Smooth muscle cell (in vitro differentiated cells): ENCODE measurements at regions not wholly inside any gene's neighbourhood (a gene's known extent, or its start where the extent isn't known, plus 50 kb on each side); places are given as distances from the start of the nearest gene placed in this dataset.

Source experiments
- DNase-seq: peaks from one replicate; lab custom pipeline; 2025; ENCODE audit not compliant: unreplicated experiment; lab: John Stamatoyannopoulos, UW
- H2AFZ ChIP-seq: fragments of 200-600 bp; sonication (generic); 2 replicates; pipeline ENCODE4 v1.6.0; 2016; ENCODE audit warnings: antibody characterized with exemption, low read depth, mild to moderate bottlenecking
- H3F3A ChIP-seq: fragments of 200-600 bp; sonication (generic); 2 replicates; pipeline ENCODE4 v1.6.0; 2017; ENCODE audit warnings: antibody characterized with exemption, low read depth
- H3K27ac ChIP-seq: fragments of 200-600 bp; sonication (generic); 2 replicates; pipeline ENCODE4 v1.5.1; 2016; ENCODE audit warnings: low read depth, mild to moderate bottlenecking
- H3K27me3 ChIP-seq: fragments of 200-600 bp; sonication (generic); 2 replicates; pipeline ENCODE4 v1.6.1; 2016; ENCODE audit warnings: low read depth, mild to moderate bottlenecking
- H3K36me3 ChIP-seq: fragments of 200-600 bp; sonication (generic); 2 replicates; pipeline ENCODE4 v1.5.1; 2016; ENCODE audit warnings: low read depth
- H3K4me1 ChIP-seq: fragments of 200-600 bp; sonication (generic); 2 replicates; pipeline ENCODE4 v1.5.1; 2016; ENCODE audit warnings: low read depth
- H3K4me2 ChIP-seq: fragments of 200-600 bp; sonication (generic); 2 replicates; pipeline ENCODE4 v1.6.0; 2016; ENCODE audit warnings: mild to moderate bottlenecking
- H3K4me3 ChIP-seq: fragments of 200-600 bp; sonication (generic); 2 replicates; pipeline ENCODE4 v1.5.1; 2016; ENCODE audit warnings: mild to moderate bottlenecking
- H3K79me2 ChIP-seq: fragments of 200-600 bp; sonication (generic); 2 replicates; pipeline ENCODE4 v1.6.0; 2016; ENCODE audit warnings: low read depth, mild to moderate bottlenecking
- H3K9ac ChIP-seq: fragments of 200-600 bp; sonication (generic); 2 replicates; pipeline ENCODE4 v1.6.0; 2016; ENCODE audit warnings: low read depth
- H3K9me3 ChIP-seq: fragments of 200-600 bp; sonication (generic); replicated peaks from 2 replicates; pipeline ENCODE4 v1.5.1; 2016; ENCODE audit warnings: low read depth
- H4K20me1 ChIP-seq: fragments of 200-600 bp; sonication (generic); 2 replicates; pipeline ENCODE4 v1.6.0; 2016; ENCODE audit warnings: low read depth
- CTCF ChIP-seq: fragments of 200-600 bp; sonication (generic); IDR thresholded peaks from 2 replicates; pipeline ENCODE4 v1.5.1; 2017; ENCODE audit warnings: borderline replicate concordance, mild to moderate bottlenecking, antibody characterized with exemption; ENCODE audit not compliant: insufficient read depth, poor library complexity, severe bottlenecking
- WGBS: methylation state at CpG from one replicate; pipeline ENCODE4 v1.1.7; 2016; ENCODE audit warnings: low lambda C conversion rate; 5-methylcytosine and 5-hydroxymethylcytosine counted together

- Histone ChIP-seq H3K27ac (no peak overlapping the region), H3K4me1 (no peaks in the 10 kb centered on the region), H4K20me1 (no peaks in the 10 kb centered on the region), H3K4me2 (peak overlapping the region; percentile 3), H3K36me3 (no peaks in the 10 kb centered on the region), H3K9me3 (no peaks in the 10 kb centered on the region), H3K4me3 (no peak overlapping the region), H3K79me2 (no peaks in the 10 kb centered on the region), H3K9ac (no peak overlapping the region), H3F3A (no peaks in the 10 kb centered on the region), H3K27me3 (no peaks in the 10 kb centered on the region), H2AFZ (no peak overlapping the region)
- no peak for TF ChIP-seq CTCF
- 34% methylated on average over 3 of the region's 3 CpGs for WGBS
- no peak for DNase-seq
Measured at GRCh38 chr4:128378668-128379067, 91.1 kb upstream of the PGRMC2 start.

GRCh38 chr4:128376958-128377357, 89.3 kb upstream of the PGRMC2 start:
- Histone ChIP-seq H4K20me1 (no peaks in the 10 kb centered on the region), H3K79me2 (no peaks in the 10 kb centered on the region), H3K9ac (no peak overlapping the region), H3K4me2 (no peak overlapping the region), H3K9me3 (no peaks in the 10 kb centered on the region), H3K27me3 (no peaks in the 10 kb centered on the region), H3K4me3 (no peak overlapping the region), H3K36me3 (no peaks in the 10 kb centered on the region), H3F3A (no peaks in the 10 kb centered on the region), H2AFZ (no peak overlapping the region), H3K27ac (no peak overlapping the region), H3K4me1 (no peaks in the 10 kb centered on the region)
- DNase-seq = no peak
- TF ChIP-seq CTCF = no peak
- 97% methylated on average over 4 of the region's 4 CpGs for WGBS

GRCh38 chr4:128376303-128376702, 88.7 kb upstream of the PGRMC2 start:
- 99% methylated on average over 5 of the region's 5 CpGs for WGBS
- no peak overlapping the region for H3K4me3 ChIP-seq
- H3K4me1 ChIP-seq = no peaks in the 10 kb centered on the region
- no peaks in the 10 kb centered on the region for H4K20me1 ChIP-seq
- no peak overlapping the region for H3K9ac ChIP-seq
- no peaks in the 10 kb centered on the region for H3K27me3 ChIP-seq
- H3K9me3 ChIP-seq = no peaks in the 10 kb centered on the region
- H3F3A ChIP-seq = no peaks in the 10 kb centered on the region
- no peaks in the 10 kb centered on the region for H3K36me3 ChIP-seq
- no peak for DNase-seq
- H2AFZ ChIP-seq = no peak overlapping the region
- TF ChIP-seq CTCF = no peak
- no peak overlapping the region for H3K4me2 ChIP-seq
- H3K79me2 ChIP-seq = no peaks in the 10 kb centered on the region
- no peak overlapping the region for H3K27ac ChIP-seq

GRCh38 chr4:128373628-128374027, 86.0 kb upstream of the PGRMC2 start:
- Histone ChIP-seq H3F3A (no peaks in the 10 kb centered on the region), H3K27me3 (no peaks in the 10 kb centered on the region), H3K27ac (no peak overlapping the region), H3K36me3 (no peaks in the 10 kb centered on the region), H3K9me3 (no peaks in the 10 kb centered on the region), H3K4me2 (no peak overlapping the region), H3K9ac (no peak overlapping the region), H3K4me1 (no peaks in the 10 kb centered on the region), H4K20me1 (no peaks in the 10 kb centered on the region), H3K4me3 (no peak overlapping the region), H3K79me2 (no peaks in the 10 kb centered on the region), H2AFZ (no peak overlapping the region)
- TF ChIP-seq CTCF = no peak
- DNase-seq = no peak
- 49% methylated on average over 2 of the region's 2 CpGs for WGBS
